Breast epithelium (tissue), 4 donors: ENCODE measurements at regions not wholly inside any gene's neighbourhood (a gene's known extent, or its start where the extent isn't known, plus 50 kb on each side); places are given as distances from the start of the nearest gene placed in this dataset.

Experiments
- DNase-seq, 2 donors: peaks; one replicate each; pipeline ENCODE4 v3.0.0-alpha.2; 2019; ENCODE audit warnings: low spot score in 2 of 2
- H3K27ac ChIP-seq, 2 donors: fragments of 200-600 bp; sonication (generic) in 1 of 2; one replicate each; pipeline ENCODE4 v1.5.1; 2016 to 2019; ENCODE audit warnings: mild to moderate bottlenecking in 1 of 2
- H3K27me3 ChIP-seq, 2 donors: fragments of 200-600 bp; sonication (generic) in 1 of 2; one replicate each; pipeline versions ENCODE4 v1.5.1 to v1.6.0; 2017 to 2019; ENCODE audit warnings: control low read depth in 1 of 2, mild to moderate bottlenecking in 1 of 2
- H3K36me3 ChIP-seq: fragments of 200-600 bp; one replicate; pipeline ENCODE4 v1.5.1; 2019
- H3K4me1 ChIP-seq, 2 donors: fragments of 200-600 bp; sonication (generic); one replicate each; pipeline ENCODE4 v1.5.1; 2016 to 2019; ENCODE audit warnings: control low read depth in 1 of 2
- H3K4me3 ChIP-seq, 3 donors: fragments of 200-600 bp; sonication (generic); 1 replicate in 2 of 3; 2 replicates in 1 of 3; pipeline ENCODE4 v1.5.1; 2016 to 2019; ENCODE audit warnings: mild to moderate bottlenecking in 3 of 3, moderate library complexity in 2 of 3
- H3K9me3 ChIP-seq, 2 donors: fragments of 200-600 bp; sonication (generic) in 1 of 2; one replicate each; pipeline ENCODE4 v1.5.1; 2016 to 2019; ENCODE audit warnings: control low read depth in 1 of 2
- POLR2A ChIP-seq: fragments of 450-650 bp; IDR thresholded peaks from one replicate; pipeline ENCODE4 v1.6.1; 2016; ENCODE audit warnings: antibody characterized with exemption, mild to moderate bottlenecking, moderate library complexity
- POLR2AphosphoS5 ChIP-seq, 3 donors: sonication (generic); formaldehyde crosslinking; IDR thresholded peaks; one replicate each; pipeline ENCODE4 v1.6.1; 2017; ENCODE audit warnings: antibody characterized with exemption in 3 of 3
- intact Hi-C: fragments of 100-400 bp; cut with DNase I; formaldehyde crosslinking; loops from one replicate; pipeline ENCODE4 v1.15.1; 2023; ENCODE audit warnings: low total_unique reads
- TF ChIP-seq, protein P1 (sequence below), 3 donors: fragments of 450-650 bp; IDR thresholded peaks; one replicate each; pipeline ENCODE4 v1.5.1; 2016 to 2017; ENCODE audit warnings: antibody characterized with exemption in 3 of 3, mild to moderate bottlenecking in 3 of 3, moderate library complexity in 3 of 3

DNA sequence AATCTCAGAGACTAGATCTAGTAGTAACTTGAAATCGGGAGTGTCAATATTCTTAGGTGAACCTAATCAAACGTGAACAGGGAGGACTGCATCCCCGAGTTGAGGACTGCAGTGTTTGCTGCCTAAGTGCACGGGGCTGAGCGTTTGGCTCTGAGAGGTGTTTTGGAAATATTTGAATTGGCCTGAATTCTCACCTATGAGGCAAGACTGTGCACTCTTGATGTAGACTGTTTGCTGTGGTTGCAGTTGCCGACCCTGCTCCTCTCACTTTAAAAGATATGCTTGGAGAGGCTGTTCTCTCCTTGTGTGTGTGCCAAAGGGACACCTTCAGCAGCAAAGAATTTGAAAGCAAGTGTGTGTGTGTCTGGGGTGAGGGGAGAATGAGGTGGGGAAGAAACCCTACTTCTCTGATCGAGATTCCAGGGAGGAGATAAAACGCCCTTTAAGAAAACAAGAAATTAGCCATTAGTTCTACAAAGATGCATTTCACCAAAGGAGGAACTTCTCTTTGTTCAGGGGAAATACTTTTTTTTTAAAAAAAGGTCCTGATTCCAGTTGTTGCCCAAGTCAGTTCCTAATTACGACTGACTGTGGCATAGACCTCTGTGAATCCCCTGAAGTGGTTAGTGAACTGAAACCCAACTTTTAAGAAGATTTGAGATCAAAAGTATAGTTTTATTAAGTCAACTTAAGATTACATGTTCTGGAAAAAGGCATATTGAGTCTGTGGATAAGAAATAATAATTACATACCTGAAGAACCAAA lies 106.6 kb downstream of the DYRK2 start:
- Histone ChIP-seq H3K27ac (no peak overlapping the region), H3K4me1 (no peaks in the 10 kb centered on the region), H3K4me3 (no peak overlapping the region), H3K27me3 (no peaks in the 10 kb centered on the region), H3K36me3 (no peaks in the 10 kb centered on the region), H3K9me3 (no peaks in the 10 kb centered on the region)
- no peak for TF ChIP-seq POLR2A
- TF ChIP-seq, protein P1, sequence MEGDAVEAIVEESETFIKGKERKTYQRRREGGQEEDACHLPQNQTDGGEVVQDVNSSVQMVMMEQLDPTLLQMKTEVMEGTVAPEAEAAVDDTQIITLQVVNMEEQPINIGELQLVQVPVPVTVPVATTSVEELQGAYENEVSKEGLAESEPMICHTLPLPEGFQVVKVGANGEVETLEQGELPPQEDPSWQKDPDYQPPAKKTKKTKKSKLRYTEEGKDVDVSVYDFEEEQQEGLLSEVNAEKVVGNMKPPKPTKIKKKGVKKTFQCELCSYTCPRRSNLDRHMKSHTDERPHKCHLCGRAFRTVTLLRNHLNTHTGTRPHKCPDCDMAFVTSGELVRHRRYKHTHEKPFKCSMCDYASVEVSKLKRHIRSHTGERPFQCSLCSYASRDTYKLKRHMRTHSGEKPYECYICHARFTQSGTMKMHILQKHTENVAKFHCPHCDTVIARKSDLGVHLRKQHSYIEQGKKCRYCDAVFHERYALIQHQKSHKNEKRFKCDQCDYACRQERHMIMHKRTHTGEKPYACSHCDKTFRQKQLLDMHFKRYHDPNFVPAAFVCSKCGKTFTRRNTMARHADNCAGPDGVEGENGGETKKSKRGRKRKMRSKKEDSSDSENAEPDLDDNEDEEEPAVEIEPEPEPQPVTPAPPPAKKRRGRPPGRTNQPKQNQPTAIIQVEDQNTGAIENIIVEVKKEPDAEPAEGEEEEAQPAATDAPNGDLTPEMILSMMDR (IDR thresholded peaks at IDR 0.05): no peak
- TF ChIP-seq POLR2AphosphoS5 (IDR thresholded peaks at IDR 0.05): no peak
- intact Hi-C loops: no loop called here
- no peak for DNase-seq

DNA sequence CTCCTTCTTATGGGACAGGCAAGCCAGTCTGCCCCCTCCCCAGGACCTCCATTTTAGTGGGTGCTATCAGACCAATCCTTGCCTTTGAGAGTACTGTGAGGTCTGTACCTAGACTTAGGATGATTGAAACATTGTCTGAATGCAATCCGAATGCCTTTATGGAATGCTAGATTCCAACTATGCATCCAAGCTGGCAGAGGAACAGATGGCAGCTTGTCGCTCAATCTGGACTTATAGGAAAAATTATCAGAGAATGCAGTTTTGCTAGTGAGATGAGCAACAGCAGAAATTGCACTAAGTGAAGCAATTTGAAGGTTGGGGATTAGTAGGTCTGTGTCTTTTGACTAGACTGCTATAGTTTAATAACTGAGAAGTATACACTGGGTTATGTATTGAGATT lies 109.1 kb downstream of the DYRK2 start:
- Histone ChIP-seq H3K9me3 (no peaks in the 10 kb centered on the region), H3K36me3 (no peaks in the 10 kb centered on the region), H3K27ac (no peak overlapping the region), H3K27me3 (no peaks in the 10 kb centered on the region), H3K4me1 (no peaks in the 10 kb centered on the region), H3K4me3 (no peak overlapping the region)
- intact Hi-C loops: no loop called here
- TF ChIP-seq POLR2AphosphoS5 (IDR thresholded peaks at IDR 0.05): no peak
- TF ChIP-seq, protein P1 (IDR thresholded peaks at IDR 0.05): no peak
- no peak for TF ChIP-seq POLR2A
- no peak for DNase-seq

DNA sequence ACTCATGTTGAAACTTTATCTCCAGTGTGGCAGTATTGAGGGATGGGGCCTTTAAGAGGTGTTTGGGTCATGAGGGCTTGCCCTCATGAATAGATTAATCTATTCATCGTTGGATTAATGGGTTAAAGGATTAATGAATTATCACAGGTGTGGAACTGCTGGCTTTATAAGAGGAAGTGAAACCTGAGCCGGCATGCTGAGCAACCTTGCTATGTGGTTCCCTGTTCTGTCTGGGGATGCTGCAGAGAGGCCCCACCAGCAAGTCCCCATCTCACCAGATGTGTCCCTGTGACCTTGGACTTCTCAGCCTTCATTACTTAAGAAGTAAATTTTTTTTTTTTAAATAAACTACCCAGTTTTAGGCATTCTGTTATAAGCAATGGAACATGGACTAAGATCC lies 109.6 kb downstream of the DYRK2 start:
- no peak for DNase-seq
- Histone ChIP-seq H3K4me1 (no peaks in the 10 kb centered on the region), H3K27ac (no peak overlapping the region), H3K9me3 (no peaks in the 10 kb centered on the region), H3K36me3 (no peaks in the 10 kb centered on the region), H3K27me3 (no peaks in the 10 kb centered on the region), H3K4me3 (no peak overlapping the region)
- TF ChIP-seq POLR2A (no peak), POLR2AphosphoS5 (IDR thresholded peaks at IDR 0.05) (no peak)
- TF ChIP-seq, protein P1 (IDR thresholded peaks at IDR 0.05): no peak
- intact Hi-C loops: no loop called here

DNA sequence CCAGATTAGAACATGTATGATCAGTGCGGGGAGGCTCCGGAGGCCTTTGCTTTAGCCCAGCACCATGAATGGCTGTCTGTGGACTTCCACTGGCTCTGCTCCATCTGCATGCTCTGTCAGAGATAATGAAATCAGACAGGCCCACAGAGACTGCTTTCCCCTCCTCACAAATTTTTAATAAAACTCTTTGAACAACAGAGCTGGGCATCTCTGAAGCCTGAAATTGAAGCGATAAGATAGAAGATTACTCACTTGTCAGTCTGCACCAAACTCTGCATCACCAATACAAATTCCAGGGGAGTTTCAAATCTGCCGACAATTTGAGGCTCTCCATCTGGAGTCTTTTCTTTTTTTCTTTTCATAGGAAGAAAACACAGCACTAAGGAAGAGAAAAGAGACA lies 110.0 kb downstream of the DYRK2 start:
- Histone ChIP-seq H3K4me1 (no peaks in the 10 kb centered on the region), H3K4me3 (no peak overlapping the region), H3K9me3 (no peaks in the 10 kb centered on the region), H3K27me3 (no peaks in the 10 kb centered on the region), H3K27ac (no peak overlapping the region), H3K36me3 (no peaks in the 10 kb centered on the region)
- TF ChIP-seq POLR2AphosphoS5 (IDR thresholded peaks at IDR 0.05) (no peak), POLR2A (no peak)
- TF ChIP-seq, protein P1 (IDR thresholded peaks at IDR 0.05): no peak
- intact Hi-C loops: no loop called here
- DNase-seq: no peak

DNA sequence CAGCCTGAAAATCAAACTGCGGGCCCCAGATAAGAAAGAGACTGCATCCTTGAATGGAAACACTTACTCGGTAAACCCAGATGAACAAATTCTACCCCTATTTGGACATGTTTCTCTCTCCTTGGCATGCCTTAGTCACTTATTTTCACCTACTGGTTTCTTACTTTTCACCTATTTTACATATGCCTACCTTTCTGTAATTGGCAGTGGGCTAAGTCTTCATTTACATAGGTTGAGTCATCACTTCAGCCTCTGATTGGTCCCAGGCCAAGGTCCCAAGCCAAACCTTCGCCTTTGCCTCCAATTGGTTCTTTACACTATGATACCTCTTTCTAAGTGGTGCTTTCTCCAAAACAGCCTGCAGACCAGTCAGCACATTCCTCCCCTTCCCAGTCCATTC lies 111.3 kb downstream of the DYRK2 start:
- H3K4me1 ChIP-seq: no peaks in the 10 kb centered on the region
- H3K36me3 ChIP-seq: no peaks in the 10 kb centered on the region
- no peak overlapping the region for H3K4me3 ChIP-seq
- no peaks in the 10 kb centered on the region for H3K9me3 ChIP-seq
- no peaks in the 10 kb centered on the region for H3K27me3 ChIP-seq
- intact Hi-C loops: no loop called here
- TF ChIP-seq POLR2A: no peak
- DNase-seq: no peak
- no peak overlapping the region for H3K27ac ChIP-seq
